ENCODE measurements at regions not wholly inside any gene's neighbourhood (a gene's known extent, or its start where the extent isn't known, plus 50 kb on each side); places are given as distances from the start of the nearest gene placed in this dataset.

GRCh38 chr4:114472269-114473032 is 126.2 kb upstream of the UGT8 start:
- DNase-seq: no peak

DNA sequence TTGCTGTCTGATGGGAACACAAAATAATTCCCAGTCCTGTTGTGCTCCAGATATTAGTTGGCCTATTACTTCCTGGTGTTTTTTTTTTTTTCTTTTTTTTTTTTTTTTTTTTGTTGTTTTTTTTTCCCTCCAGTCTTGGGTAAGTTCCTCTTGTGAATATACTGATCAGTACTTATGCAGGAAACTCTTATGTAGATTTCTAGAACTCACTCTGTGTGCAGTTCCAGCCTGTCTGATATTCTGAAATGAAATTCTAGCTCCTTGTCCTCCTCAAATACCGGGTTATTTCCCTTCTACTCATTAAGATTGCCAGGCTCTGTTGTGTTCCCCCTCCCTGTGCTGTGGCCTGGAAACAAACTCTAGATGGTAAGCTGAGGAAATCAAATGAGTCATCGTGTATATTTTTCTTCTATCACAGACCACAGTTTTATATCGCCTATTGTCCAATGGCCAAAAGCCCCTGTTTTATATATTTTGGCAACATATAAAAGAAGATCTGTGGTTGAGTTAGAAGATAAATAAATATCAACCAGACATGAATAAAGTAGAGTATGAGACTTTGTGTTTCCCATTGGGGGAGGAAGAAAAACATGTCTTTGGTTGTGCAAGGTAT is 124.3 kb upstream of the UGT8 start:
- no peak for DNase-seq

- no peak for DNase-seq
Observed at GRCh38 chr4:114476310-114476709, 122.3 kb upstream of the UGT8 start.

- DNase-seq: no peak
Observed at GRCh38 chr4:114479595-114479994, 119.0 kb upstream of the UGT8 start.

GRCh38 chr4:114481856-114482255 is 116.8 kb upstream of the UGT8 start:
- no peak for DNase-seq

DNA sequence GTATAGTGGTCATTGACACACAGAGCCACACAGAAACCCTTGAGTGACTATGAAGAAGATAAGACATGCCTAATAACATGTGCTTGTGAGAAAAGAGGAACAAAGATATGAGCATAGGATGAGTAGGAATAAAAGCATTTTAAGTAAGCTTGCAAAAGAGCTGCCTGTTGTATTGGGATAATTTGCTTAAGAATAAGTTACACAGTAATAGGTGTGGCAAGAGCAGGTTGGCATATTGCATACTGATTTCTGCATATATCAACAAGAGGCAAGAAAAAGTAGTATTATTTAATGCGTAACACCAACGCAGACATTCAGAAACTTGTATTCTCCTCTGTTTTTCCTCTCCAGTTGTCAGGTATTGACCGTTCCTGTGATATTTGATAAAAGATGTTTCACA is 111.5 kb upstream of the UGT8 start:
- DNase-seq: no peak

DNA sequence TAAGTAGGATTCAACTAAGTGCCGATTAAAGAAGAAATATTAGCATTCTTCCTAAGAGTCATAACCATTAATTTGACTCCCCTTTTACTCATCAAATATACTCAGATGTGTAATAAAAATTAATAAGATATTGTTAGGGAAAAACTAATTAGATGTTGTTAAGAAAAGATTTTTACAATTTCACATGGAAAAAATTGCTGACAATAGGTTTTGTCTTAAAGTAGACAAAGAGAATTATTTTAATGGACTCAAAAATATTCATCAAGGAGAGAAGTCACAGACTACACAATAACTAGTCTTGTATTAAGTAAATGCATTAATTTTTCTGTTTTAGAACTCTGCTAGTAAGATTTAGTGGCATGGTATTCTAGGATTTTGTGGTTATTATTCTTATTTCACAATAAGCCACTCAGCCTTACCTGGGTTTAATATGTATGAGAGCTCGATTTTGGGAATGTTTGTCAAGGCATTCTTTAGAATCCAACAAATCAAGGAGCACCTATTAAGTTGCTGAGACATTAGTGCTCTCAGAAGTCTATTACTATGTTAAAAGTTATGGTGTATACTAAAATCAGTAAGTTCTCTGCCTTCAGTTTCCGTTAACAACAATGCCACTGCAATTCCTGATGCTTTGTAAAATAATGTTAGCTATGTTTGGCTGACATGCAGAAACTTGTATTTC is 110.2 kb upstream of the UGT8 start:
- DNase-seq: no peak

DNA sequence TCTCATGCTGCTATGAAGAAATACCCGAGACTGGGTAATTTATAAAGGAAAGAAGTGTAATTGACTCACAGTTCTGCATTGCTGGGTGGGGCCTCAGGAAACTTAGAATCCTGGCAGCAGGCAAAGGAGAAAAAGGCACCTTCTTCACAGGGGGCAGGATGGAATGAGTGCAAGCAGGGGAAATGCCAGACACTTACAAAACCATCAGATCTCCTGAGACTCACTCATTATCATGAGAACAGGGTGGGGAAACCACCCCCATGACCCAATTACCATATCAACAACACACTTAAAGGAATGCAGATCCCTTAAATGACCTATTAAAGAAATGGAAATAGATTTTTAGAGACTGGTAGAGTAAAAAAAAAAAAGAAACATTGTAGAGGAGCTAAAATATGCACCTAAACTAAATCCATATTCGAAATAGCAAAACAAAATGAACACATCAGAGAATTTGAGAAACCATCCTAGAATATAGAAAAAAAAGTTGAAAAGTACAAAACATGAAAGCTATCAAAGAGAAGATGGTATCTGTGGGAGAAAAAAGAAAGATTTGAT is 104.3 kb upstream of the UGT8 start:
- no peak for DNase-seq

DNA sequence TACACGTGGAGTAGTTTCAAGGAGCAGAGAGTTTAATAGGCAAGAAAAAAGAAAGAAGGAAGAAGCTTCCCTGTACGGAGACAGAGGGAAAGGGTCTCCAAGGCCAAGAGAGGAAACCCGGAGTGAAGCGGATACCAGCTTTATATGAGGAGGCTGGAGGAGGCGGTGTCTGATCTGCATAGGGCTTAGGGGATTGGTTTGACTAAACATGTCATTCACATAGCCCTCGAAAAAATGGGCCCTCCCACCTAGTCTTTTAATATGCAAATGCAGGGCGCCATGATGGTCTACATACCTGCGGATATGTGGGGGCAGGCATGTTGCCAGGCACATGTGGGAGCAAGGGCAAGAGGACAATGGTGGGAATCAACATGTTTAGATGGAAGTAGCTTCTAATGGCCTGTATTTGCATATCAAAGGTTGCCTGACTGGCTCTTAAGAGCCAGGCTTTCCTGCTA is 103.1 kb upstream of the UGT8 start:
- DNase-seq: no peak

- no peak for DNase-seq
Observed at GRCh38 chr4:114497116-114497515, 101.5 kb upstream of the UGT8 start.

- DNase-seq: no peak
Observed at GRCh38 chr4:114509340-114509739, 89.3 kb upstream of the UGT8 start.

GRCh38 chr4:114512595-114513295 is 85.9 kb upstream of the UGT8 start:
- no peak for DNase-seq

- no peak for DNase-seq
Observed at GRCh38 chr4:114519368-114519767, 79.2 kb upstream of the UGT8 start.

DNA sequence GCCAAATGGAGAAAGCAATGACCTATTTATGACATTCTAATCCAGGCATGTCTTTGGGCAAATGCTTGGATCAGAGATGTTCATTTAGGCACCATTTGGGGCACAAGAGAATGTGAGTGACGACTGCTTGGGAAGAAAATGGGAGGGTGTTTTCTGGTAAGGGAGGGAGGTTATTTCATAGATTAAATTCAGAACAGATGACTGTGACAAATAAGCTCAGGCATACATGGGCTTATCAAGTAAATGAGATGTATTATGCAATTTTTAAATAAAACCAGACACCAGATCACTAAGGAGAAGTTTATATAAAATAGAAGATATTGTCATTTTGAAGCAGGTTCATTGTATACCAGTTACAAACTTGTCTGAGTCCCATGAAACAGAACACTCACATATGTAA is 71.4 kb upstream of the UGT8 start:
- no peak for DNase-seq

DNA sequence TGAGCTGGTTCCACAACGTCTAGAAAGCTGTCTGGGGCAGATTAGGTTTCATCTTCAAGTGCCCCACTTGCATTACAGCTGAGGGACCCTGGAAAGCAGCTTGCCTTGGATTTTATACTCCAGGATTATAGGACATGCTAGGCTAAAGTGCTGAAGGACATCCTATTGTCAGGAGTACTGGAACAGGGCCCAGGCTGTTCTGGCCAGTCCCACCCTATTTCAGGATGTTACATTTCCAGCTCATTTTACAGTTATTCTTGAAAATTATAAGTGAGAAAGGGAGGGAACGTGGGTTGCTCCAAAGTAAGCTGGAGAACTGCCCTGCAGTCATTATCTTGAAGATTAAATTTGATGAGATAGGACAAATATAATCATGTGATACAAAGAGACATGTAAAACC is 71.0 kb upstream of the UGT8 start:
- DNase-seq: peak; percentile 20

GRCh38 chr4:114535725-114536124 is 62.9 kb upstream of the UGT8 start:
- no peak for DNase-seq

- DNase-seq: no peak
Observed at GRCh38 chr4:114537352-114537751, 61.3 kb upstream of the UGT8 start.

DNA sequence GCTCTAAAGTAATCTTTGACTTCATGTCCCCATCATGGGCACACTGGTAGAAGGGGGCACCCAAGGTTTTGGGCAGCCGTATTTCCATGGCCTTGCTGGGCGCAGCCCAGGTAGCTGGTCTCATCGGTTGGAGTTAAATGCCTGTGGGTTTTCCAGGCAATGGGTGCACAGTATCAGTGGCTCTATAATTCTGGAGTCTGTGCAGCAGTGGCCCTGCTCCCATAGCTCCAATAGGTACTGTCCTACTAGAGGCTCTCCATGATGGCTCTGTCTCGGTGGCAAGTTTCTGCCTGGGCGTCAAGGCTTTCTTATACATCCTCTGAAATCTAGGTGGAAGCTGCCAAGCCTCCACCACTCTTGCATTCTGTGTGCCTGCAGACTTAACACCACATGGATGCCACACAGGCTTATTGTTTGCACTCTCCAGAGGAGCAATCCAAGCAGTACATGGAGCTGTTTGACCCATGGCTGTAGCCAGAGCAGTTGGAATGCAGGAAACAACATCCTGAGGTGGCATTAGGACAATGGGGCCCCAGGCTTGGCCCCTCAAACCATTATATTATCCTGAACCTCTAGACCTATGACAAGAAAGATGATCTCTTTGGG is 60.5 kb upstream of the UGT8 start:
- DNase-seq: no peak

DNA sequence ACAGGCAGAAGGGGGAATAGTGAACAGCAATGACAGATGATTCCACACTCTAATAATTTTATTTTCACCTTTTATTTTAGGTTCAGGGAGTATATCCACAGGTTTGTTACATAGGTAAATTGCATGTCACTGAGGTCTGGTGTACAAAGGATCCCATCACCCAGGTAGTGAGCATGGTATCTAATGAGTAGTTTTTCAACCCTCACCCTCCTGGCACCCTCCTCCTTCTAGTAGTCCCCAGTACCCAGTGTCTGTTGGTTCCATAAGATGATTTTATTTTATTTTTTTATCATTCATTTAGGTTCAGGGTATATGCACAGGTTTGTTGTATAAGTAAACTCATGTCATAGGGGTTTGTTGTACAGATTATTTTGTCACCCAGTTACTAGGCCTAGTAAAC is 58.6 kb upstream of the UGT8 start:
- DNase-seq: no peak

- DNase-seq: no peak
Observed at GRCh38 chr4:114547340-114548134, 51.1 kb upstream of the UGT8 start.
